ENCODE measurements at regions not wholly inside any gene's neighbourhood (a gene's known extent, or its start where the extent isn't known, plus 50 kb on each side); places are given as distances from the start of the nearest gene placed in this dataset.

GRCh38 chr5:159422910-159423309 lies 92.6 kb upstream of the IL12B start:
- TF ChIP-seq PYGO2 (tag; IDR thresholded peaks at IDR 0.05) (no peak), ZNF311 (CRISPR knock-in tag; IDR thresholded peaks at IDR 0.05) (no peak), SP1 (CRISPR knock-in tag; IDR thresholded peaks at IDR 0.05) (no peak), NR1H2 (CRISPR knock-in tag; IDR thresholded peaks at IDR 0.05) (no peak), C11orf30 (IDR thresholded peaks at IDR 0.05; ENCODE audit: low read depth) (no peak), POLR2A (conservative IDR thresholded peaks at IDR 0.05) (no peak), E2F3 (CRISPR knock-in tag; IDR thresholded peaks at IDR 0.05) (no peak), SPI1 (IDR thresholded peaks at IDR 0.05; ENCODE audit: borderline replicate concordance, low read depth, low read length) (no peak), MYNN (IDR thresholded peaks at IDR 0.05) (no peak), MYNN (CRISPR knock-in tag; IDR thresholded peaks at IDR 0.05) (no peak)
- TF ChIP-seq, protein P1, sequence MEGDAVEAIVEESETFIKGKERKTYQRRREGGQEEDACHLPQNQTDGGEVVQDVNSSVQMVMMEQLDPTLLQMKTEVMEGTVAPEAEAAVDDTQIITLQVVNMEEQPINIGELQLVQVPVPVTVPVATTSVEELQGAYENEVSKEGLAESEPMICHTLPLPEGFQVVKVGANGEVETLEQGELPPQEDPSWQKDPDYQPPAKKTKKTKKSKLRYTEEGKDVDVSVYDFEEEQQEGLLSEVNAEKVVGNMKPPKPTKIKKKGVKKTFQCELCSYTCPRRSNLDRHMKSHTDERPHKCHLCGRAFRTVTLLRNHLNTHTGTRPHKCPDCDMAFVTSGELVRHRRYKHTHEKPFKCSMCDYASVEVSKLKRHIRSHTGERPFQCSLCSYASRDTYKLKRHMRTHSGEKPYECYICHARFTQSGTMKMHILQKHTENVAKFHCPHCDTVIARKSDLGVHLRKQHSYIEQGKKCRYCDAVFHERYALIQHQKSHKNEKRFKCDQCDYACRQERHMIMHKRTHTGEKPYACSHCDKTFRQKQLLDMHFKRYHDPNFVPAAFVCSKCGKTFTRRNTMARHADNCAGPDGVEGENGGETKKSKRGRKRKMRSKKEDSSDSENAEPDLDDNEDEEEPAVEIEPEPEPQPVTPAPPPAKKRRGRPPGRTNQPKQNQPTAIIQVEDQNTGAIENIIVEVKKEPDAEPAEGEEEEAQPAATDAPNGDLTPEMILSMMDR (IDR thresholded peaks at IDR 0.05 in 2 of 3, conservative IDR thresholded peaks at IDR 0.05 in 1 of 3; ENCODE audit: insufficient read depth in 2 of 3, low read depth in 1 of 3, low read length in 3 of 3) = no peak
